NCI-H2029 (cell line): ENCODE measurements at regions not wholly inside any gene's neighbourhood (a gene's known extent, or its start where the extent isn't known, plus 50 kb on each side); places are given as distances from the start of the nearest gene placed in this dataset.
"Not testable (repeated sequence)": the region's sequence is repeated elsewhere in the genome, so short reads cannot be mapped to it uniquely, and the experiment has no call there.

Experiments used
- DNase-seq: peaks from one replicate; lab custom pipeline; 2025; lab: John Stamatoyannopoulos, UW

DNA sequence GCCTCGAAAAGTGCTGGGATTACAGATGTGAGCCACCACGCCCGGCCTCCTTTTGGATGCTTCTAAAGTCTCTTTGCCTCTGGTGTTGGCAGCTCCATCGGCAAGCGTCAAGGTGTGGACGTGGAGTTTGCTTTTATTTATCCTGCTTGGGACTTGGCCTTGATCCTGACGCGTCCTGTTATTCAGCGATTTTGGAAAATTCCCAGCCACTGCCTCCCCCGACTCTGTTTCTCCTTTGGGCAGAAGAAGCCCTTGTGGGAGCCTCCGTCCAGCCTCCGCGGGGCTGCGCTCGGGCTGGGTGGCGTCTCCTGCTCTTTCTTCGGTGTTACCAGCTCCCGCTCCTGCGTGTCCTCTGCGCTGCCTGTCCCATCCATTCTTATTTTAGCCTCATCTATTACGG lies 151.7 kb downstream of the TMEM121 start:
- not testable (repeated sequence) for DNase-seq

DNA sequence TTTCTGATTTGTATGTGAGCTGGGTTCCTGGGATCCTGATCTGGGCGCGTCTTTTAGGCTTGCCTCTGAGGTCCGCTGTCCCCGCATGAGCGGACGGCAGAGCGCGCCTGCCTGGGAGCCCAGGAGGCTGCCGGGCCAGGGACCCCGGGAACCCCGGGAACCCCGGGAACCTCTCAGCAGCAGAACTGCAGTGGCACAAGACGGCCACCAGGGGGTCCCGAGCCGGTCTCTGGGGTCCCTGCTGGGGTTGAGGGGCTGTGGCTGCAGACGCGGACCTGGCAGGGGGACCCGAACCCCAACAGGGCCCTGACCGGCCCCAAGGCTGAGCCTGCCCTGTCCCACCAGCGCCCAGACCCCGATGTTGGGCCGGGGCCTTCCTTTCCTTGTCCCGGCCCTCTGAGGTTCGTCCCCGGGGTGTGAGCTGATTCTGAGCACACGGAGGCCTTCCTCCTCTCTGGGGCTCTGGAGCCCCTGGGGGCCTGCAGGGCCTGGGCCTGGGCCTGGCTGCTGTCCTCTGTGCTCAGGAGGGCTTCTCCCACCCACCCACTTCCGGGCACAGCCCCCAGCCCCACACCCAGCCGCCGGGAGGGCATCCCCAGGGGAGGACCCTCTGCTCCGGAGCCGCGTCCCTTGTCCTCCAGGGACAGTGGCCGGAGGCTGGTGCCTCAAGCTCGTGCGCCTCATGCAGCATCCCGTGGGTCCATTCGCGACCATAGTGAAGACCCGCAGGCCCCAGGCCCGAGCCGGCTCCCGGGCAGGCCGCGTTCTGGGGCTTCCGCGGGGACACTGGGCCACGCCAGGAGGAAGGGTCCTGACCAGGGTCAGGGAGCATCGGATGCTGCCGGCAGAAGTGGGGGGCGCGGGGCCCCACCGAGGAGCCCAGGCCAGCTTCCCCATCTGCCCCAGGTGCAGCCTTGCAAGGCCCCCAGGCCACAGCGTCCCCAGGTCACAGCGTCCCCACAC lies 152.9 kb downstream of the TMEM121 start:
- DNase-seq: not testable (repeated sequence)

DNA sequence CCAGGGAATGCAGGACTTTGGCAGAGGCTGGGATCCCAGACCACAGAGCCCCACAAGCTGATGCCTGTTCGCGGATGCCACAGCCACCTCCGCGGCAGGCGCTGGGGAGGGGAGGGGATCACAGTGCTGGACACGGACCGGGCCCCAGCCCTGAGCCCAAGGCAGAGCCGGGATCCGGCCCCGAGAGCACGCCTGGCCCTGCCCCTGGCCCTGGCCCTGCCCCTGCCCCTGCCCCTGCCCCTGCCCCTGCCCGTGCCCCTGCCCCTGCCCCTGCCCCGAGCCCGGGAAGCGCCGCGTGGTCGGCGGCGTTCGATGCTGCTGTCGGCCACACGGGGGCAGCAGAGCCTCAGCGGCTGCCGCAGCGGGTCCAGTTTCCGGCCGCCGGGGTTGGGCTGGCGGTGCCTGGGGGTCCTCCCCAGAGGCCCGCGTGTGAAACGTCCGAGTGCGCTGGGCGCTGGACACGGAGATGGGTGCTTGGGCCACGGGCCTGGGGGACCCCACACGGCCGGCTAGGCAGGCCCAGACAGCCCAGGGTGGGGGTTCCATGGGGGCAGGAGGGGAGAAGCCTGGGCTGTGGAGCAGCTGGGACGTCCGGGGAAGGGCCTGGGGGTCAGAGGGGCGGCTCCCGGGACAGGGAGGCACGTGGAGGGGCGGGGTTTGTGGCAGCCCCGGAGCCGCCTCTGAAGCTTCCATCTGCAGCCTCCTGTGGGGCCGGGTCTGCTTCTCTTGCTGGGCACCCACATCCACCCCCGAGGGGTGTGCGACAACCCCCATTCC lies 153.8 kb downstream of the TMEM121 start:
- not testable (repeated sequence) for DNase-seq

DNA sequence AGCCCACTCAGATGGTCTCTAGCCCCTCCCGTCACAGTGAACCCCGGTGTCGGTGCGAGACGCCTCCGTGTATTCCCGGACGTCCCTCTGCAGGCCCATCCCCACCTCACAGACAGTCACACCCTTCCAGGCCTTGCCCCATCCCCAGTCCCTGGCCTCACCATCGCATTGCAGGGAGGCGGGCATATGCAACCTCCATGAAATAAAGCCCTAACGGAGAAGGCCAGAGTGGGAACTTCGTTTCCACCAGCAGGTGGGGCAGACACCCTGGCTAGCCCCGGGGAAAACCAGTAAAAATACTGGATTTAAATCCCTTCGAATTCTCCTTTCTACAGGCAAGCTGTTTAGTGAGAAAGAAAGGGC lies 154.3 kb downstream of the TMEM121 start:
- DNase-seq: not testable (repeated sequence)

DNA sequence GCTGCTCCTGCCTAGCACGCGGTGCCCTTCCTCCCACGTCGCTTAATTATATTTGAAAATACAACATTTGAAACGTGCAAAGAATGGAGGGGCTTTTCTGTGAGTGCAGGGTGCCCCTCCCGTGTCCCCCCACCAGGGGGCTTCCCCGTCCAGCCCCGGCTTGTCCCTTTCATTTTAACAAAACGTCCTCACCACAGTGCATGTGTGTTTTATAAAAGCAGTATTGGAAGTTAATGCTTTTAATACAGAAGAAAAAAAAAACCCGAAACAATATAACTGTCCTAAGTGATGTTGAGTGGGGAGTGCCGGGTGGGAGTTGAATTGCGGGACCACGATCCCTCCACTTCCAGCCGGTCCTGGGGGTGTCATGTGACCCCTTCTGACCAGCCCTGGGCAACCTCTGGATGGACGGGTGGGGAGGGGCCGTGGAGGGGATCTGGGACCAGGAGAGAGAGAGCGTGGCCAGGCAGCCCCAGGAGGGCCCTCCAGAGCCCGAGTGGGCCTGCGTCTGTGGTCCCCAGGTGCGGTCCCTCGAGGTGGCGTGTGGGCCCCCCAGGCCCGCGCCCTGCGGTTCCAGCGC lies 155.3 kb downstream of the TMEM121 start:
- not testable (repeated sequence) for DNase-seq

DNA sequence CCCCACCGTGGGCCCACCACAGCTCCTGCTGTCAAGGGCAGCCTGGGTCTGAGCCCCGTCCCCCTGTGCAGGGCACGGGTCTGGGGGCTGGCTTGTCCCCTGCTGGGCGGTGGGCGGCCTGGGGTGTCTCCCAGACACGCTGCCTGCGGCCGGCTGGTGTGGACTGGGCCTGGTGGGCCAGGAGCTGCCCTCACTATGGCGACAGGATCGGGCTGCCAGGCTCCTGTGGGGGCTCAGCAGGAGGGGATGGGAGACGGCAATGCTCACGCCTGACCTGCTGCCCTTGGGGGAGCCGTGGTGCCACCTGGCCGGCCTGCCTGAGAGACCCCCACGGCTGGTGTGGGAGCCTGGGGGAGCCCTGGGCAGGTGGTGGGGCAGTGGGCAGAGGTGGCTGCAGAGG lies 156.1 kb downstream of the TMEM121 start:
- DNase-seq: not testable (repeated sequence)

DNA sequence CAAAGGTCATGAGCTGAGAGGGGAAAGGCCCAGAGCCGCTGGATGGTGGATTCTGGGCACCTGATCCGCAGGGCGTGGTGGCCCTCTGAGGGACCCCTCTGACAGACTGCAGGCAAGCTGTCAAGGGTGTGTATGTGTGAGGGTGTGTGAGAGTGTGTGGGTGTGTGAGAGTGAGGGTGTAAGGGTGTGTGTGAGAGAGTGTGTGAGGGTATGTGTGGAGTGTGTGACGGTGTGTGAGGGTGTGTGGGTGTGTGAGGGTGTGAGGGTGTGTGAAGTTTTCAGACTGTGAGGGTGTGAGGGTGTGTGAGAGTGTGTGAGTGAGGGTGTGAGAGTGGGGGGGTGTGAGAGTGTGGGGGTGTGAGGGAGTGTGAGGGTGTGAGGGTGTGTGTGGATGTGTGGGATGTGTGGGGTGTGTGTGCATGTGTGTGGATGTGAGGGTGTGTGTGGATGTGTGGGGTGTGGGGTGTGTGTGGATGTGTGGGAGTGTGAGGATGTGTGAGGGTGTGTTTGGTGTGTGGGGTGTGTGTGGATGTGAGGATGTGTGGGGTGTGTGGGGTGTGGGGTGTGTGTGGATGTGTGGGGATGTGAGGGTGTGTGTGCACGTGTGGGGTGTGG lies 156.7 kb downstream of the TMEM121 start:
- DNase-seq: no peak

DNA sequence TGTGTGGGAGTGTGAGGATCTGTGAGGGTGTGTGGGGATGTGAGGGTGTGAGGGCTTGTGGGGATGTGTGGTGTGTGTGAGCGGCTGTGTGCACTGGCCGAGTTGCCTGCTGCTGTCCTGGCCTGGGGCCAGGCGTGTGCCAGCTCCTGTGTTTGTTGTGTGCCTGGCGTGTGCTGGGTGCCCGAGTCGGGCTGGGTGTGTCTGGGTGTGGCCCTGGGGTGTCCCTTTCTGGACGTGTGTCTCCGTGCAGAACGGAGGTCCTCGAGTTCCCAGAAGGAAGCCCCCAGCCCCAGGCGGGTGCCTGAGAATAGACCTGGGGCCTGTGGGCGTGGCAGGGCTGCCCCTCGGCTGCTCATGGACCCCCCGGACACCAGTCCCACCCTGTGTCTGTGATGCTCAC lies 157.7 kb downstream of the TMEM121 start:
- DNase-seq: not testable (repeated sequence)

DNA sequence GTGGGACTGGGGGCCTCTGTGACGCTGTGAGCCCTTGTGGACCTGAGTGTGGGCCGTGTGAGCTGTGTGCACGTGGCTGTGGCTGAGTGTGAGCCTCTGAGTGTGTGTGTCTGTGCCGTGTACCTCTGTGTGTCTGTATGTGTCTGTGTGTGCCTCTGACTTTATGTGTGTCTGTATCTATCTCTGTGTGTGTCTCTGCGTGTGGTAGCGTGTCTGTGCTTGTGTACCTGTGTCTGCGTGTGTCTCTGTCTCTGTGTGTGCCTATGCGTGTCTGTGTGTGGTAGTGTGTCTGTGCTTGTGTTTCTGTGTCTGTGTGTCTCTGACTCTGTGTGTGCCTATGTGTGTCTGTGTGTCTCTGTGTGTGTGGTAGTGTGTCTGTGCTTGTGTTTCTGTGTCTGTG lies 158.2 kb downstream of the TMEM121 start:
- not testable (repeated sequence) for DNase-seq

DNA sequence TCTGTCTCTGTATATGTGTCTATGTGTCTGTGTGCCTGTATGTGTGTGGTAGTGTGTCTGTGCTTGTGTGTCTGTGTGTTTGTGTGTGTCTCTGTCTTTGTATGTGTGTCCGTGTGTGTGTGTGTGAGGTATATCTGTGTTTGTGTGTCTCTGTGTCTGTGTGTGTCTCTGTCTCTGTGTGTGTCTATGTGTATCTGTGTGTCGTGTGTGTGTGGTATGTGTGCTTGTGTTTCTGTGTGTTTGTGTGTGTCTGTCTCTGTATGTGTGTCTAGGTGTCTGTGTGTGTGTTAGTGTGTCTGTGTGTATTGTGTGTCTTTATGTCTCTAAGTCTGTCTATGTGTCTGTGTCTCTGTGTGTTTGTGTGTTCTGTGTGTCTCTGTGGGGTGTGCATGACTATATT lies 158.6 kb downstream of the TMEM121 start:
- no peak for DNase-seq

DNA sequence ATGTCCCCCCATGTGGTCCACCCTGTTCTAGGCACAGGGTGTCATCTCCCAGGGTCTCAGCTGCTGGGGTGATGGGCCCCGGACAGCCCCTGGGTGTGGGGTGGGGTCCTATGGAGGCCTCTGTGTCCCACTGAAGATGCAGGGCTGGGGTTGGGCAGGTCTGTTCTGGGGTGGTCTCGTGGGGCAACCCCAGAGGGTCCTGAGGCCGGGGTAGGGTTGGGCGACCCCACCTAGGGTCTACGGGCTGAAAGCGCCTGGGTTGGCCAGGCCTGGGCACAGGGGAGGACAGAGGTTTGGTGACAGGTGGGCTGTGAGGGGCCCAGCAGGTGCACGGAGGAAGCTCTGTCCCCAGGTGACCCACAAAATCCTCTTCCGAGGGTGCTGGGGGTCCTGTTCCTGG lies 159.2 kb downstream of the TMEM121 start:
- not testable (repeated sequence) for DNase-seq

DNA sequence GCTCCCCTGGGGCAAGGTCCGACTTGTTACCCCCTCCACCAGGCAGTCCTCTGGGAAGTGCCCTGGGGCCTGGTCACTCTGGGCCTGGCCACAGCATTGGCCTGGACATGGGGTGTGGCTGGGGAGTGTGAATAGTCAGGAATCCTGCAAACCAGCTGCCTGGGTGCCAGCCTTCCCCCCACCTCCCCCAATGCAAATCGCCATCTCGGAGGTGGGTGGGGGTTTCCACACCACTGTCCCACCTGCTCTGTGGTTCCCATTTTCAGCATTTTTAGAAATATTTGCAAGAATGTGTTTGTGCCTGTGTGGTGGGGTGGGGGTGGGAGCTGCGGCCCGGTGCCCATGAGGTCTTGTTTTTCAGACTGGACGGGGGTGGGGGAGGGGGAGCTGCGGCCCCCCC lies 159.7 kb downstream of the TMEM121 start:
- DNase-seq: not testable (repeated sequence)

DNA sequence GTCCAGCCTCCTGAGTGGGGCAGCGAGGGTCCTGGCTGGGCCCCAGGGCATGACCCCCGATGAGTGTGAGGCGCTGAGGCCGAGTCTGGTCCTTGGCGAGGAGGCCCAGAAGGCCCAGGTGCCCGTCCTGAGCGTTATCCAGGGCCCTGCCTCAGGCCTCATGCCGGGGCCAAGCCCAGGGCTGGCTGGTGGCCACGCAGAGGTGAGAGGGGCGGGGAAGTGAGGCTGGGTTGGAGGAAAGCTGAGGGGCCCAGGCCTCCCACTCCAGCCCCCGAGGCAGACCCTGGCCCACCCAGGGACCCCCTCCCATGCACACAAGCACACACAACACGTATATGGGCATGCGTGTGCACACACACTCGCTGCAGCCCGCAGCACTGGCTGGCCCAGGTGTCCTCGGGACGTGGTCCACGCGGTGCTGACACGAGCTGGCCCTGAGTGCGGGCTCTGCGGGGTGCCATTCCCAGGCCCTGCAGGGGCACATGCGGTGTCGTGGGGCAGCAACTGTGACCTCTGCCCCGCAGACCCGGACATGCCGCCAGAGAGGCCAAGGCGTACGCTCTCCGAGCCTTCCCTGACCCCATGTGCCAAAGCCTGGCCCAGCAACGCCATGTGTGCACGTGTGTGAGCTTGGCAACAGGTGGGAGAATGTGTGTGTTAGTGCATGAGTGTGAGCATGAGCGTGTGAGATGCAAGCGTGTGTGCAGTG lies 160.2 kb downstream of the TMEM121 start:
- DNase-seq: not testable (repeated sequence)

DNA sequence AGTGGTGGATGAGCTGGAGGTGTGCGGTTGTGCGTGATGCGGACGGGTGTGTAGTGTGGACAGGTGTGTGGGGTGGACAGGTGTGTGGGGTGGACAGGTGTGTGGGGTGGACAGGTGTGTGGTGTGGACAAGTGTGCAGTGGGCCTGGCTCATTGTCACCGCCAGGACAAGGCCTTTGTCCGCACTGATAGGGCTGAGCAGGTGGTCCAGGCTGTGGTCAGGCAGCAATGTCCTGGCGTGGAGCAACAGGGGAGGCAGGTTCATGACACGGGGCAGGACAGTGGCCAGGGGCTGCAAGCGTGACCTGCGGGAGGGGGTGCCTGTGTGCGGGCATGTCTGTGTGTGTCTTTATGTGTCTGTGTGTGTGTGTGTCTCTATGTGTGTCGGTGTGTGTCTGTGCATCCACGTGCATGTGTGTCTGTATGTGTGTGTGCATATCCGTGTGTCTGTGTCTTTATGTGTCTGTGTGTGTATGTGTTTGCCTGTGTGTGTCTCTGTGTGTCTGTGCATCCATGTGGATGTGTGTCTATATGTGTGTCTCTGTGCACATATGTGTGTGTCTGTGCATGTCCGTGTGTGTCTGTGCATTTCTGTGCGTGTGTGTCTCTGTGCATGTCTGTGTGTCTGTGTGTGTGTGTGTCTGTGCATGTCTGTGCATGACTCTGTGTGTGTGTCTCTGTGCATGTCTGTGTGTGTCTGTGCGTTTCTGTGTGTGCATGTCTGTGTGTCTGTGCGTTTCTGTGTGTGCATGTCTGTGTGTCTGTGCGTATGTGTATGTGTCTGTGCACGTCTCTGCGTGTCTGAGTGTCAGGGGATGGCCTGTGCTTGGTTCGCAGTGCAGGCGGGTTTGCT lies 161.0 kb downstream of the TMEM121 start:
- DNase-seq: not testable (repeated sequence)

DNA sequence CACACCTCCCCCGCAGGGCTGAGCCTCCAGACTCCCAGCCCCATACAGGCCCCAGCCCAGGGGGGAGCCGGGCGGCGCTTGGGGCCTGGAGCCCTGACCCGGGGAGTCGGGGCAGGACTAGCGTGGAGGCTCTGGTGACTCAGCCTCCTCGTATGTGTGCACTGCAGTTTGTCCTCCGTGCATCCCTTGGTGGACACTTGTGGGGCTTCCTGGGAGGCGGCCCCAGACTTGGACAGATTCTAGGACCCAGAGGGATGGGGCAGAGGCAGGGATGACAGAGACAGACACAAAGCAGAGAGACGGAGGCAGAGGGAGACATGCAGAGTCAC lies 161.6 kb downstream of the TMEM121 start:
- not testable (repeated sequence) for DNase-seq

DNA sequence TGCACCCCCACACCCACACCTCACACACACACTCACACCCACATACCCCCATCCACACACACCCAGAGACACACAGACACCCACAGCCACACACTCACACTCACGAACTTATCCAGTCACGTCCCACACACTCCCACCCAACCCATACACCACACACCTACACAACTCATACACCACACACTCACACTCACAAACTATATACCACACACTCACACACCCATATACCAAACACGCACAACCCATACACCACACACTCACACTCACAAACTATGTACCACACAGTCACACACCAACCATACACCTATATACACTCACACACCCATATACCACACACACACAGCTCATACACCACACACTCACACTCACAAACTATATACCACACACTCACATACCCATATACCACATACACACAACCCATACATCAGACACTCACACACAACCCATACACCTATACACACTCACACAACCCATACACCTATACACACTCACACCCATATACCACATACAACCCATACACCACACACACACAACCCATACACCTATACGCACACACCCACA lies 162.4 kb downstream of the TMEM121 start:
- not testable (repeated sequence) for DNase-seq

DNA sequence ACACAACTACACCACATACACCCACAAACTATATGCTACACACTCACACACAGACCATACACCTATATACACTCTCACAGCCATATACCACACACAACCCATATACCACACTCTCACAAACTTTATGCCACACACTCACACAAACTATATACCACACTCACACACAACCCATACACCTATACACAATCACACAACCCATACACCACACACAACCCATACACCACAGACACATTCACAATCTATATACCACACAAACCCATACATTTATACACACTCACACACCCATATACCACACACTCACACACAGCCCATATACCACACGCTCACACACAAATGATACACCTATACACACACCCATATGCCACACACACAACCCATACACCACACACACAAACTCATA lies 163.3 kb downstream of the TMEM121 start:
- no peak for DNase-seq

DNA sequence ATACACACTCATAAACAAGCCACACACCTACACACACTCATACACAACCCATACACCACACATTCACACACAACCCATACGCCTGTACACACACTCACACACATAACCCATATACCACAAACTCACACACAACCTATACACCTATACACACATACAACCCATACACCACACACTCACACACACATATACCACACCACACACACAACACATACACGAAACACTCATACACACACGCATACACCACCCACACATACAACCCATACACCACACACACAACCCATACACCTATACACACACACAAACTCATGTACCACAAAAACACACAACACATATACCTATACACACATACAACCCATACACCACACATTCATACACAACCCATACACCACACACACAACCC lies 164.3 kb downstream of the TMEM121 start:
- DNase-seq: no peak

DNA sequence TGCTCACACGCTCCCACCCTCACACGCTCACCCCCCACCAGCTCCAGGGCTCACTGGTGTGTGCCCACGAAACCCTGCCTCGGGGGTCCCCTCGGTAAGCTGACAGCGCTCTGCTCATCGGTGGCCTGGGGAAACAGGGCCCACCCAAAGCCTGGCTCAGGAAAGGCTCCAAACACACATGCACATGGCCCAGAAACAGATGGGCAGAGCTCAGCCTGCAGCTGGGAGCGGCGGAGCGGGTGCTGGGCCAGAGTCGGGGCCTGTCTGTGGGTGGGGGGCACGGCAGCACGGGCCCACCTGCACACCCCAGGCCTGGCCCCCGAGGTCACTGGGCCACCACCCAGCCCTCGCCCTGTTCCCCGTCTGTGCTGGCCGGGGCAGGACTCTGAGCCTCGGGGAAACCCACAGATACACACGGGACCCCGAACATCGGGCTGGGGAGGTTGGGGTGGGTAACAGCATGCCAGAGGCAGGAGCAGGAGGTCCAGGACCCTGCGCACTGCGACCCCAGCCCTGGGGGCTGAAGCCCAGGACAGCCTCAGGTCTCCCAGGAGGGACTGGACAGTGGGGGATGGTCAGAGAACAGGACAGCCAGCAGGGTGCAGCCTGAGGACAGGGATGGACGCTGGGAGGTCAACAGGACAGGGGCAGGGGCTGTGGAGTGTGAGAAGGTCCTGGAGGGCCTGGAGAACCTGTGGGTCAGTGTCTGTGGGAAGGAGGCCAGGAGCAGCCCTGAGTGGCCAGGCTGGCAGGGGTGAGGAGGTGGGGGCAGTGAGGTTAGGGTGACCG lies 165.1 kb downstream of the TMEM121 start:
- DNase-seq: not testable (repeated sequence)
